H1 (cell line): ENCODE measurements at regions not wholly inside any gene's neighbourhood (a gene's known extent, or its start where the extent isn't known, plus 50 kb on each side); places are given as distances from the start of the nearest gene placed in this dataset.

ENCODE experiments used
- CTCF ChIA-PET: fragments of 300-600 bp; sonication (Branson Sonifier 250); formaldehyde crosslinking; loops from one replicate; lab custom pipeline; 2021; ENCODE audit not compliant: partially characterized antibody; lab: Charles Lee
- POLR2A ChIA-PET: fragments of 300-600 bp; sonication (Branson Sonifier 250); formaldehyde crosslinking; loops from one replicate; lab custom pipeline; 2021; ENCODE audit warnings: inconsistent platforms; ENCODE audit not compliant: partially characterized antibody; lab: Charles Lee
- DNase-seq, 2 experiments: peaks; one replicate each; pipeline versions ENCODE4 v3.0.0 to v3.0.0-alpha.2; 2010 to 2022; ENCODE audit warnings: low spot score in 2 of 2, low read depth in 1 of 2, mixed read lengths in 1 of 2
- FAIRE-seq: peaks from 2 replicates; lab custom pipeline; 2011; peaks lifted over from hg19 to GRCh38; lab: Jason Lieb, UNC
- H2AFZ ChIP-seq: 2 replicates; pipeline ENCODE4 v1.8.1; 2012; ENCODE audit warnings: low read length, inconsistent platforms
- H2AK5ac ChIP-seq: 2 replicates; pipeline ENCODE4 v1.6.1; 2013; ENCODE audit warnings: low read depth, low read length
- H2BK120ac ChIP-seq: replicated peaks from 2 replicates; pipeline ENCODE3; 2013; ENCODE audit warnings: low read depth, low read length, inconsistent platforms
- H2BK12ac ChIP-seq: 2 replicates; pipeline ENCODE4 v1.6.1; 2013; ENCODE audit warnings: low read depth, low read length
- H2BK15ac ChIP-seq: 2 replicates; pipeline ENCODE4 v1.6.1; 2013; ENCODE audit warnings: low read length
- H2BK20ac ChIP-seq: 2 replicates; pipeline ENCODE4 v1.6.1; 2013; ENCODE audit warnings: low read length
- H2BK5ac ChIP-seq: 2 replicates; pipeline ENCODE4 v1.6.1; 2013; ENCODE audit warnings: low read depth, low read length
- H3K14ac ChIP-seq: 2 replicates; pipeline ENCODE4 v1.6.1; 2013; ENCODE audit warnings: inconsistent platforms; ENCODE audit not compliant: insufficient read length
- H3K18ac ChIP-seq: 2 replicates; pipeline ENCODE4 v1.6.1; 2013; ENCODE audit warnings: low read length; ENCODE audit errors: extremely low read depth
- H3K23ac ChIP-seq: 2 replicates; pipeline ENCODE4 v1.6.1; 2013; ENCODE audit warnings: inconsistent platforms; ENCODE audit not compliant: insufficient read length
- H3K23me2 ChIP-seq: 2 replicates; pipeline ENCODE4 v1.6.1; 2013; ENCODE audit warnings: low read depth, low read length
- H3K27ac ChIP-seq: 2 replicates; pipeline ENCODE4 v1.6.1; 2011; ENCODE audit warnings: low read depth, low read length, inconsistent platforms
- H3K27me3 ChIP-seq, 4 experiments: replicated peaks in 1 of 4; 1 replicate in 1 of 4; 2 replicates in 3 of 4; pipeline versions ENCODE4 v1.6.1 to v1.8.1; 2011 to 2013; ENCODE audit warnings: low read length in 3 of 4, mild to moderate bottlenecking in 3 of 4, inconsistent platforms in 2 of 4, mixed read lengths in 2 of 4, moderate library complexity in 1 of 4; ENCODE audit not compliant: control insufficient read depth in 3 of 4, insufficient read depth in 3 of 4; ENCODE audit errors: extremely low read depth in 1 of 4
- H3K36me3 ChIP-seq, 4 experiments: 2 replicates each; pipeline versions ENCODE4 v1.6.1 to v1.8.1; 2011 to 2013; ENCODE audit warnings: mild to moderate bottlenecking in 4 of 4, low read length in 3 of 4, moderate library complexity in 2 of 4, control low read depth in 1 of 4, inconsistent platforms in 1 of 4; ENCODE audit not compliant: insufficient read depth in 4 of 4, control insufficient read depth in 2 of 4
- H3K4ac ChIP-seq: replicated peaks from 2 replicates; pipeline ENCODE3; 2013; ENCODE audit warnings: low read length, low read depth, mixed read lengths, inconsistent platforms; ENCODE audit not compliant: insufficient read length
- H3K4me1 ChIP-seq, 4 experiments: replicated peaks in 1 of 4; 1 replicate in 1 of 4; 2 replicates in 3 of 4; pipeline versions ENCODE4 v1.6.1 to v1.8.1; 2011 to 2013; ENCODE audit warnings: low read length in 3 of 4, inconsistent platforms in 2 of 4, mixed read lengths in 1 of 4; ENCODE audit not compliant: insufficient read depth in 4 of 4, control insufficient read depth in 3 of 4
- H3K4me2 ChIP-seq, 2 experiments: 2 replicates each; pipeline versions ENCODE4 v1.6.1 to v1.8.1; 2011 to 2013; ENCODE audit warnings: low read depth in 2 of 2, low read length in 2 of 2, control low read depth in 1 of 2, inconsistent platforms in 1 of 2, mild to moderate bottlenecking in 1 of 2; ENCODE audit not compliant: insufficient read depth in 1 of 2
- H3K4me3 ChIP-seq, 4 experiments: fragments of 200-600, 300-600 bp in 1 of 4; sonication (generic), shearing (Covaris generic), sonication (Bioruptor Twin) in 1 of 4; 2 replicates each; pipeline versions ENCODE4 v1.5.1 to v1.8.1; 2011 to 2016; ENCODE audit warnings: low read length in 4 of 4, low read depth in 3 of 4, control low read depth in 2 of 4, inconsistent platforms in 2 of 4, mild to moderate bottlenecking in 2 of 4, mixed read lengths in 1 of 4, moderate library complexity in 1 of 4; ENCODE audit not compliant: insufficient read depth in 2 of 4; ENCODE audit errors: extremely low read depth in 1 of 4
- H3K56ac ChIP-seq: replicated peaks from 2 replicates; pipeline ENCODE3; 2013; ENCODE audit warnings: low read depth, mild to moderate bottlenecking, mixed read lengths, low read length, inconsistent platforms; ENCODE audit not compliant: insufficient read length
- H3K79me1 ChIP-seq: 2 replicates; pipeline ENCODE4 v1.6.1; 2013; ENCODE audit warnings: low read depth, low read length, control low read depth
- H3K79me2 ChIP-seq, 2 experiments: 2 replicates each; pipeline versions ENCODE4 v1.6.1 to v1.8.1; 2012 to 2013; ENCODE audit warnings: low read length in 2 of 2, mild to moderate bottlenecking in 2 of 2, inconsistent platforms in 1 of 2; ENCODE audit not compliant: insufficient read depth in 2 of 2, control insufficient read depth in 1 of 2
- H3K9ac ChIP-seq, 4 experiments: replicated peaks in 1 of 4; 1 replicate in 1 of 4; 2 replicates in 3 of 4; pipeline versions ENCODE4 v1.6.1 to v1.8.1; 2011 to 2013; ENCODE audit warnings: low read depth in 3 of 4, low read length in 3 of 4, control low read depth in 2 of 4, mild to moderate bottlenecking in 2 of 4, moderate library complexity in 2 of 4, inconsistent platforms in 1 of 4; ENCODE audit errors: extremely low read depth in 1 of 4
- H3K9me3 ChIP-seq, 2 experiments: 2 replicates each; pipeline versions ENCODE4 v1.6.1 to v1.8.1; 2012 to 2013; ENCODE audit warnings: mild to moderate bottlenecking in 2 of 2, moderate library complexity in 2 of 2, control low read depth in 1 of 2, inconsistent platforms in 1 of 2, low read depth in 1 of 2, low read length in 1 of 2, mixed read lengths in 1 of 2; ENCODE audit not compliant: insufficient read depth in 2 of 2
- H4K20me1 ChIP-seq, 2 experiments: replicated peaks in 1 of 2; 2 replicates each; pipeline versions ENCODE3 to v1.8.1; 2011 to 2013; ENCODE audit warnings: inconsistent platforms in 2 of 2, low read length in 2 of 2, mild to moderate bottlenecking in 1 of 2; ENCODE audit not compliant: insufficient read depth in 2 of 2, control insufficient read depth in 1 of 2
- H4K5ac ChIP-seq: 2 replicates; pipeline ENCODE4 v1.6.1; 2013; ENCODE audit warnings: low read length, low read depth, mixed read lengths, inconsistent platforms; ENCODE audit not compliant: insufficient read length
- H4K8ac ChIP-seq: 2 replicates; pipeline ENCODE4 v1.8.0; 2013; ENCODE audit warnings: mild to moderate bottlenecking, moderate library complexity, low read length, inconsistent platforms; ENCODE audit not compliant: insufficient read depth; ENCODE audit errors: extremely low read depth
- H4K91ac ChIP-seq: replicated peaks from 2 replicates; pipeline ENCODE3; 2013; ENCODE audit warnings: low read length, mixed read lengths, inconsistent platforms; ENCODE audit not compliant: insufficient read length
- CHD2 ChIP-seq: IDR thresholded peaks from 2 replicates; pipeline ENCODE4 v1.6.1; 2012; ENCODE audit warnings: low read length, improper control_type of control experiment
- GTF2F1 ChIP-seq: IDR thresholded peaks from 2 replicates; pipeline ENCODE4 v1.6.1; 2012; ENCODE audit warnings: low read depth, low read length, improper control_type of control experiment, borderline replicate concordance
- KDM4A ChIP-seq: IDR thresholded peaks from one replicate; pipeline ENCODE4 v1.7.1; 2012; ENCODE audit warnings: low read depth, mild to moderate bottlenecking, moderate library complexity, low read length, inconsistent platforms; ENCODE audit not compliant: severe bottlenecking
- NANOG ChIP-seq: IDR thresholded peaks from 2 replicates; pipeline ENCODE4 v1.6.1; 2011; ENCODE audit warnings: low read length, low read depth, mild to moderate bottlenecking, inconsistent platforms; ENCODE audit not compliant: insufficient read depth, poor library complexity, severe bottlenecking
- POLR2AphosphoS5 ChIP-seq: IDR thresholded peaks from 2 replicates; pipeline ENCODE4 v1.6.1; 2011; ENCODE audit warnings: low read depth, low read length
- RBBP5 ChIP-seq: IDR thresholded peaks from 2 replicates; pipeline ENCODE4 v1.7.1; 2012; ENCODE audit warnings: low read depth, mild to moderate bottlenecking, inconsistent platforms, low read length, moderate library complexity, borderline replicate concordance
- RNF2 ChIP-seq: fragments of 200-900, 300-1000 bp; sonication (generic); IDR thresholded peaks from 2 replicates; pipeline ENCODE4 v1.7.1; 2016; ENCODE audit warnings: borderline replicate concordance, low read depth, mild to moderate bottlenecking, antibody characterized with exemption, low read length; ENCODE audit not compliant: poor library complexity, severe bottlenecking; ENCODE audit errors: missing control alignments
- SP4 ChIP-seq: IDR thresholded peaks from 2 replicates; pipeline ENCODE4 v1.6.1; 2012; ENCODE audit warnings: low read length, inconsistent platforms
- SRF ChIP-seq: IDR thresholded peaks from 2 replicates; pipeline ENCODE4 v1.6.1; 2011; ENCODE audit warnings: mild to moderate bottlenecking, low read depth, low read length, moderate library complexity
- TAF1 ChIP-seq: IDR thresholded peaks from 2 replicates; pipeline ENCODE4 v1.6.1; 2011; ENCODE audit warnings: mild to moderate bottlenecking, low read depth, low read length
- WGBS, 2 experiments: shearing (Covaris generic) in 1 of 2; methylation state at CpG; one replicate each; pipeline versions ENCODE4 v1.1.6 to v1.1.7; 2013 to 2015; ENCODE audit warnings: low lambda C conversion rate in 2 of 2, mixed read lengths in 2 of 2, inconsistent platforms in 1 of 2, low coverage in 1 of 2, missing lambda C conversion rate in 1 of 2; ENCODE audit not compliant: insufficient replicate concordance in 2 of 2, insufficient coverage in 1 of 2, insufficient read length in 1 of 2; ENCODE audit errors: extremely low coverage in 1 of 2, missing lambda C conversion rate in 1 of 2; 5-methylcytosine and 5-hydroxymethylcytosine counted together

DNA sequence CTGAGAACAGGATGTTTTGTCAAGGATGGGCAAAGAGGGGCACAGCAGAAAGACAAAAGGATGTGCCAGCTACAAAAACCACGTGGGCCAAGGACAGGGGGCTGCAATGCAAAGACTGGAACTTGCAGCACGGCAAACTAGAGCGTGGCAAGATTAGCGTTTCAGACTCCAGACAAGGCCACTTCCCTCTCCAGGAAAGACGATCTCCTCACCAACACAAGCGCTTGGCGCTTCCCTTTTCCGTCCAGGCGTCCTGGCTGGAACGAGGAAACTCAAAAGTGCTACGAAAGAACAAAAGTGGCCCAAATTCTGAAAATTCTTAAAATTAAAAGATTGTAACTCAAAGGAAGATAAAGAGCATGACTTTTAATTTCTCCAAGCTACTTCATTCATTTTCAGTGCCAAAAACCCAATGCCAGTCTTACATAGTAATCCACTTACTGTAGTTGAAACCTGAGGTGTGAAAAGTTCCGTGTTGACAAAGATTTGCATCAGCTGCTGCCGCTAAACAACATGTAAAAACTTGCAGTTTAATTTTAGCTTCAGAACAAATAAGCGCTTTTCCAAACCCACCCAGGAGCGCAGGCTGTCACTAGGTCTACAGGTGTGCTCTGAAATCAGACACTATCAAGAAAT, 207.1 kb upstream of the RREB1 start:
- no peak for FAIRE-seq
- Histone ChIP-seq H3K4me1 (peaks cover 0 to 5% (median 0%) of the 10 kb centered on the region in 4 experiments; a peak in 2 of 7 replicates), H3K79me2 (no peaks in the 10 kb centered on the region), H3K18ac (peak overlapping the region; percentile 57; the same call in 1 of the 2 replicates), H3K4ac (no peak overlapping the region), H2BK12ac (0 out of 2 replicates have a peak overlapping the region, but pooled peaks have one; percentile 20), H3K27me3 (no peaks in the 10 kb centered on the region), H4K91ac (peak overlapping the region; percentile 31), H3K27ac (no peak overlapping the region), H3K4me3 (no peak overlapping the region), H2BK20ac (no peak overlapping the region), H2BK5ac (no peak overlapping the region), H3K23me2 (no peaks in the 10 kb centered on the region), H3K56ac (no peak overlapping the region), H3K23ac (no peak overlapping the region), H2AK5ac (no peak overlapping the region), H3K4me2 (no peak overlapping the region), H3K79me1 (no peaks in the 10 kb centered on the region), H3K9ac (no peak overlapping the region), H3K14ac (no peak overlapping the region), H3K9me3 (no peaks in the 10 kb centered on the region), H2BK120ac (no peak overlapping the region), H3K36me3 (no peaks in the 10 kb centered on the region), H4K20me1 (no peaks in the 10 kb centered on the region), H2AFZ (no peak overlapping the region; the same call in 1 of the 2 replicates), H4K8ac (no peak overlapping the region), H4K5ac (no peak overlapping the region), H2BK15ac (no peak overlapping the region)
- ChIA-PET CTCF (interaction anchor here (1.0 to 1.3 kb wide), 3 partner anchors 8 to 142 kb away, joined by 3 to 4 read pairs (median 3); no protein-coding TSS in a partner anchor), POLR2A (no interaction called here)
- DNase-seq, result no peak
- WGBS, 2 experiments, result 83% methylated on average over 15 of the region's 15 CpGs; no CpG with 5 or more reads in 1 of the 2 experiments
- TF ChIP-seq RNF2, result no peak
- no peak for TF ChIP-seq RBBP5
- TF ChIP-seq TAF1, result no peak
- TF ChIP-seq SRF, result no peak
- no peak for TF ChIP-seq GTF2F1
- no peak for TF ChIP-seq CHD2
- TF ChIP-seq SP4, result no peak
- TF ChIP-seq NANOG, result no peak
- no peak for TF ChIP-seq POLR2AphosphoS5
- TF ChIP-seq KDM4A, result no peak
